Lung microvascular endothelial cell (primary cell): ENCODE measurements at regions not wholly inside any gene's neighbourhood (a gene's known extent, or its start where the extent isn't known, plus 50 kb on each side); places are given as distances from the start of the nearest gene placed in this dataset.

Experiments used
- DNase-seq, 2 donors: peaks; one replicate each; pipeline versions ENCODE4 v3.0.0 to v3.0.0-alpha.2; 2010; ENCODE audit warnings: low read depth in 2 of 2

GRCh38 chr2:107548216-107548615, 278.5 kb upstream of the RGPD4 start:
- DNase-seq, result no peak

- DNase-seq, result no peak
Observed at GRCh38 chr2:107553046-107553445, 273.6 kb upstream of the RGPD4 start.

GRCh38 chr2:107553539-107553938, 273.2 kb upstream of the RGPD4 start:
- DNase-seq, result no peak

- no peak for DNase-seq
Observed at GRCh38 chr2:107556038-107556627, 270.6 kb upstream of the RGPD4 start.

GRCh38 chr2:107558295-107558694, 268.4 kb upstream of the RGPD4 start:
- no peak for DNase-seq

- DNase-seq, result no peak
Observed at GRCh38 chr2:107569496-107569895, 257.2 kb upstream of the RGPD4 start.

- DNase-seq, result no peak
Observed at GRCh38 chr2:107570876-107571275, 255.8 kb upstream of the RGPD4 start.

GRCh38 chr2:107572890-107573289, 253.8 kb upstream of the RGPD4 start:
- peak in 1 of 2 donors; percentile 11 for DNase-seq

- DNase-seq, result no peak
Observed at GRCh38 chr2:107576991-107577390, 249.7 kb upstream of the RGPD4 start.

GRCh38 chr2:107582487-107582886, 244.2 kb upstream of the RGPD4 start:
- DNase-seq, result no peak

GRCh38 chr2:107584577-107584976, 242.1 kb upstream of the RGPD4 start:
- peak in 1 of 2 donors; percentile 44 for DNase-seq

- peak in 1 of 2 donors; percentile 70 for DNase-seq
Observed at GRCh38 chr2:107585851-107586250, 240.8 kb upstream of the RGPD4 start.

GRCh38 chr2:107588181-107588580, 238.5 kb upstream of the RGPD4 start:
- no peak for DNase-seq

GRCh38 chr2:107589079-107589491, 237.6 kb upstream of the RGPD4 start:
- DNase-seq, result peak in 1 of 2 donors; percentile 20

- DNase-seq, result no peak
Observed at GRCh38 chr2:107591561-107592279, 235.0 kb upstream of the RGPD4 start.

- DNase-seq, result no peak
Observed at GRCh38 chr2:107592280-107592624, 234.4 kb upstream of the RGPD4 start.

- DNase-seq, result no peak
Observed at GRCh38 chr2:107595285-107595684, 231.4 kb upstream of the RGPD4 start.

GRCh38 chr2:107595749-107596148, 230.9 kb upstream of the RGPD4 start:
- DNase-seq, result peak in 1 of 2 donors; percentile 58

- DNase-seq, result no peak
Observed at GRCh38 chr2:107597507-107597906, 229.2 kb upstream of the RGPD4 start.

GRCh38 chr2:107602801-107603200, 223.9 kb upstream of the RGPD4 start:
- DNase-seq, result no peak

- DNase-seq, result no peak
Observed at GRCh38 chr2:107607054-107607453, 219.6 kb upstream of the RGPD4 start.

- no peak for DNase-seq
Observed at GRCh38 chr2:107607473-107607872, 219.2 kb upstream of the RGPD4 start.

GRCh38 chr2:107615039-107615438, 211.7 kb upstream of the RGPD4 start:
- no peak for DNase-seq
